ENCODE measurements at regions not wholly inside any gene's neighbourhood (a gene's known extent, or its start where the extent isn't known, plus 50 kb on each side); places are given as distances from the start of the nearest gene placed in this dataset.

GRCh38 chr1:217039926-217040325 is 316.7 kb upstream of the ESRRG start:
- TF ChIP-seq CTCF (IDR thresholded peaks at IDR 0.05) (no peak), EP300 (IDR thresholded peaks at IDR 0.05) (no peak)
